ENCODE measurements at regions not wholly inside any gene's neighbourhood (a gene's known extent, or its start where the extent isn't known, plus 50 kb on each side); places are given as distances from the start of the nearest gene placed in this dataset.

- DNase-seq = no peak
These were observed 115.5 kb upstream of the ZNF438 start for GRCh38 chr10:31147210-31147608.

- no peak for DNase-seq
These were observed 117.3 kb upstream of the ZNF438 start for GRCh38 chr10:31148951-31149350.

- DNase-seq = no peak
These were observed 118.3 kb upstream of the ZNF438 start for GRCh38 chr10:31149835-31150512.

- no peak for DNase-seq
These were observed 119.6 kb upstream of the ZNF438 start for GRCh38 chr10:31151301-31151700.

GRCh38 chr10:31152421-31153135, 120.9 kb upstream of the ZNF438 start:
- DNase-seq = no peak

- DNase-seq = no peak
These were observed 121.5 kb upstream of the ZNF438 start for GRCh38 chr10:31153161-31153560.

- DNase-seq = no peak
These were observed 122.0 kb upstream of the ZNF438 start for GRCh38 chr10:31153692-31154091.

GRCh38 chr10:31154996-31155395, 123.3 kb upstream of the ZNF438 start:
- DNase-seq = no peak

- DNase-seq = no peak
These were observed 125.7 kb upstream of the ZNF438 start for GRCh38 chr10:31157123-31158010.

- DNase-seq = no peak
These were observed 126.5 kb upstream of the ZNF438 start for GRCh38 chr10:31158011-31158658.

GRCh38 chr10:31166606-31167005, 134.9 kb upstream of the ZNF438 start:
- DNase-seq = no peak

GRCh38 chr10:31170636-31171035, 139.0 kb upstream of the ZNF438 start:
- DNase-seq = no peak

- DNase-seq = no peak
These were observed 139.9 kb upstream of the ZNF438 start for GRCh38 chr10:31171402-31172083.

- no peak for DNase-seq
These were observed 141.3 kb upstream of the ZNF438 start for GRCh38 chr10:31172925-31173324.

GRCh38 chr10:31173752-31174151, 142.1 kb upstream of the ZNF438 start:
- no peak for DNase-seq

- DNase-seq = no peak
These were observed 139.8 kb upstream of the ZEB1 start for GRCh38 chr10:31179091-31179680.

GRCh38 chr10:31186225-31187000, 132.6 kb upstream of the ZEB1 start:
- no peak for DNase-seq

GRCh38 chr10:31187182-31187581, 131.8 kb upstream of the ZEB1 start:
- no peak for DNase-seq

GRCh38 chr10:31187607-31188210, 131.3 kb upstream of the ZEB1 start:
- no peak for DNase-seq

- DNase-seq = no peak
These were observed 130.1 kb upstream of the ZEB1 start for GRCh38 chr10:31188792-31189406.

All from GF-D8 (cell line).